Testis (tissue), 2 donors: ENCODE measurements at regions not wholly inside any gene's neighbourhood (a gene's known extent, or its start where the extent isn't known, plus 50 kb on each side); places are given as distances from the start of the nearest gene placed in this dataset.

Experiments
- POLR2A ChIP-seq: fragments of 450-650 bp; IDR thresholded peaks from one replicate; pipeline ENCODE4 v1.6.1; 2017; ENCODE audit warnings: antibody characterized with exemption, mild to moderate bottlenecking, moderate library complexity
- TF ChIP-seq, protein P1 (sequence below), 3 experiments: fragments of 450-650 bp in 2 of 3; fragments of 200-600 bp in 1 of 3; sonication (generic) in 1 of 3; IDR thresholded peaks; one replicate each; pipeline ENCODE4 v1.5.1; 2016 to 2019; ENCODE audit warnings: antibody characterized with exemption in 3 of 3, mild to moderate bottlenecking in 2 of 3, moderate library complexity in 1 of 3

DNA sequence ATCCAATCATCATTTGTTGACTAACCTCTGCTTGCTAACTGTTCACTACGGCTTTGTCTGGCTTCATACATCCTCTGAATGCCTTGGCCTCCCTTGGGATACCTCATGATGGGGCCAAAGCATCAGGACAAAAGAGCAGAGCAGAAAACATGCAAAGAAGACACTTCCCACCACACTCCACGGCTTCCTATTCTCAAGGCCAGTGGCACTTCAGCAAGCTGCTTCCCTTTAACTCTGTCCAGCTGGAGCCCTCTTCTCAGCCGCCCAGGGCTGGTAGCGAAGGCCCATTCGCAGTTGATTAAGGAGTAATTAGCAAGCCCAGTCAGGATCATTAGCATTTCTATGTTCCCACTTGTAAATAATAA is 224.3 kb upstream of the FGGY start:
- TF ChIP-seq POLR2A, result no peak
- TF ChIP-seq, protein P1, sequence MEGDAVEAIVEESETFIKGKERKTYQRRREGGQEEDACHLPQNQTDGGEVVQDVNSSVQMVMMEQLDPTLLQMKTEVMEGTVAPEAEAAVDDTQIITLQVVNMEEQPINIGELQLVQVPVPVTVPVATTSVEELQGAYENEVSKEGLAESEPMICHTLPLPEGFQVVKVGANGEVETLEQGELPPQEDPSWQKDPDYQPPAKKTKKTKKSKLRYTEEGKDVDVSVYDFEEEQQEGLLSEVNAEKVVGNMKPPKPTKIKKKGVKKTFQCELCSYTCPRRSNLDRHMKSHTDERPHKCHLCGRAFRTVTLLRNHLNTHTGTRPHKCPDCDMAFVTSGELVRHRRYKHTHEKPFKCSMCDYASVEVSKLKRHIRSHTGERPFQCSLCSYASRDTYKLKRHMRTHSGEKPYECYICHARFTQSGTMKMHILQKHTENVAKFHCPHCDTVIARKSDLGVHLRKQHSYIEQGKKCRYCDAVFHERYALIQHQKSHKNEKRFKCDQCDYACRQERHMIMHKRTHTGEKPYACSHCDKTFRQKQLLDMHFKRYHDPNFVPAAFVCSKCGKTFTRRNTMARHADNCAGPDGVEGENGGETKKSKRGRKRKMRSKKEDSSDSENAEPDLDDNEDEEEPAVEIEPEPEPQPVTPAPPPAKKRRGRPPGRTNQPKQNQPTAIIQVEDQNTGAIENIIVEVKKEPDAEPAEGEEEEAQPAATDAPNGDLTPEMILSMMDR (IDR thresholded peaks at IDR 0.05), result no peak
